Endothelial cell of umbilical vein (primary cell): ENCODE measurements at regions not wholly inside any gene's neighbourhood (a gene's known extent, or its start where the extent isn't known, plus 50 kb on each side); places are given as distances from the start of the nearest gene placed in this dataset.

ENCODE experiments used
- BruUV-seq: library from RNA; stranded (reverse); fragments of 400-500 nt; replicated peaks from 2 replicates; lab custom pipeline; 2021; lab: Mats Ljungman, UMichigan
- CTCF ChIA-PET: fragments of 300-600, 350-600 bp; sonication (Branson Sonifier 250); formaldehyde crosslinking; loops from one replicate; lab custom pipeline; 2021; ENCODE audit warnings: antibody characterized with exemption, inconsistent platforms; lab: Charles Lee
- POLR2A ChIA-PET: fragments of 300-600, 350-600 bp; sonication (Branson Sonifier 250); formaldehyde crosslinking; loops from one replicate; lab custom pipeline; 2021; ENCODE audit warnings: antibody characterized with exemption, inconsistent platforms; lab: Charles Lee
- DNase-seq: peaks from one replicate; pipeline ENCODE4 v3.0.0-alpha.2; 2011; ENCODE audit warnings: low read depth, low spot score
- FAIRE-seq: peaks from 2 replicates; lab custom pipeline; 2011; peaks lifted over from hg19 to GRCh38; lab: Jason Lieb, UNC
- H2AFZ ChIP-seq: 2 replicates; pipeline ENCODE4 v1.6.0; 2012; ENCODE audit warnings: low read depth, low read length, control low read depth, inconsistent platforms
- H3K27ac ChIP-seq: 2 replicates; pipeline ENCODE4 v1.5.1; 2011; ENCODE audit warnings: low read depth, mild to moderate bottlenecking, control low read depth, low read length, moderate library complexity; ENCODE audit not compliant: insufficient read depth
- H3K27me3 ChIP-seq, 2 experiments: 2 replicates each; pipeline versions ENCODE4 v1.6.0 to v1.6.1; 2011; ENCODE audit warnings: low read length in 2 of 2, mixed read lengths in 1 of 2; ENCODE audit not compliant: control insufficient read depth in 2 of 2, insufficient read depth in 2 of 2
- H3K36me3 ChIP-seq, 2 experiments: 2 replicates in 1 of 2; 3 replicates in 1 of 2; pipeline ENCODE4 v1.5.1; 2011; ENCODE audit warnings: low read length in 2 of 2, mild to moderate bottlenecking in 1 of 2, moderate library complexity in 1 of 2; ENCODE audit not compliant: control insufficient read depth in 2 of 2, insufficient read depth in 2 of 2; ENCODE audit errors: extremely low read depth in 1 of 2
- H3K4me1 ChIP-seq: 3 replicates; pipeline ENCODE4 v1.5.1; 2011; ENCODE audit warnings: mild to moderate bottlenecking, low read length; ENCODE audit not compliant: control insufficient read depth, insufficient read depth; ENCODE audit errors: extremely low read depth
- H3K4me2 ChIP-seq: 2 replicates; pipeline ENCODE4 v1.6.1; 2011; ENCODE audit warnings: low read length, control low read depth, mixed read lengths; ENCODE audit not compliant: insufficient read depth
- H3K4me3 ChIP-seq, 3 experiments: fragments of 200-600 bp in 1 of 3; sonication (generic), shearing (Covaris generic) in 1 of 3; replicated peaks in 1 of 3; 2 replicates each; pipeline ENCODE4 v1.5.1; 2011 to 2016; ENCODE audit warnings: control low read depth in 3 of 3, low read length in 3 of 3, mild to moderate bottlenecking in 2 of 3, inconsistent platforms in 1 of 3, low read depth in 1 of 3, moderate library complexity in 1 of 3; ENCODE audit not compliant: insufficient read depth in 1 of 3
- H3K79me2 ChIP-seq: 2 replicates; pipeline ENCODE4 v1.6.0; 2012; ENCODE audit warnings: low read length, inconsistent platforms; ENCODE audit not compliant: control insufficient read depth, insufficient read depth
- H3K9ac ChIP-seq: replicated peaks from 2 replicates; pipeline ENCODE3; 2011; ENCODE audit warnings: low read length, control low read depth; ENCODE audit not compliant: insufficient read depth; ENCODE audit errors: extremely low read depth
- H3K9me1 ChIP-seq: replicated peaks from 3 replicates; pipeline ENCODE4 v1.6.0; 2011; ENCODE audit warnings: mild to moderate bottlenecking, low read length; ENCODE audit not compliant: control insufficient read depth, insufficient read depth; ENCODE audit errors: extremely low read depth
- H3K9me3 ChIP-seq: replicated peaks from 2 replicates; pipeline ENCODE4 v1.5.1; 2012; ENCODE audit warnings: low read length, inconsistent platforms; ENCODE audit not compliant: control insufficient read depth, insufficient read depth
- H4K20me1 ChIP-seq: replicated peaks from 2 replicates; pipeline ENCODE3; 2011; ENCODE audit warnings: mild to moderate bottlenecking, low read length; ENCODE audit not compliant: control insufficient read depth, insufficient read depth; ENCODE audit errors: extremely low read depth
- CTCF ChIP-seq, 2 donors: IDR thresholded peaks; 1 replicate in 1 of 2; 2 replicates in 1 of 2; pipeline ENCODE4 v1.5.1; 2011; ENCODE audit warnings: low read length in 2 of 2, mild to moderate bottlenecking in 2 of 2, moderate library complexity in 2 of 2, control low read depth in 1 of 2, inconsistent platforms in 1 of 2, low read depth in 1 of 2; ENCODE audit not compliant: insufficient read depth in 1 of 2; ENCODE audit errors: extremely low read depth in 1 of 2
- EZH2 ChIP-seq: IDR thresholded peaks from 2 replicates; pipeline ENCODE4 v1.6.1; 2012; ENCODE audit warnings: borderline replicate concordance, low read depth, mild to moderate bottlenecking, moderate library complexity, low read length, inconsistent platforms; ENCODE audit not compliant: severe bottlenecking
- FOS ChIP-seq: IDR thresholded peaks from 2 replicates; pipeline ENCODE4 v1.6.1; 2011; ENCODE audit warnings: mild to moderate bottlenecking, low read length, moderate library complexity, borderline replicate concordance; ENCODE audit not compliant: insufficient read depth
- GATA2 ChIP-seq: IDR thresholded peaks from 2 replicates; pipeline ENCODE4 v1.7.0; 2011; ENCODE audit warnings: low read depth, mild to moderate bottlenecking, moderate library complexity, mixed read lengths, low read length; ENCODE audit not compliant: insufficient read length, insufficient read depth
- JUN ChIP-seq: IDR thresholded peaks from 2 replicates; pipeline ENCODE4 v1.6.1; 2011; ENCODE audit warnings: borderline replicate concordance, low read depth; ENCODE audit not compliant: insufficient read length, insufficient read depth
- MAX ChIP-seq: IDR thresholded peaks from 2 replicates; pipeline ENCODE4 v1.6.1; 2011; ENCODE audit not compliant: insufficient read depth, insufficient read length
- MYC ChIP-seq: IDR thresholded peaks from one replicate; pipeline ENCODE4 v1.6.1; 2011; ENCODE audit warnings: mild to moderate bottlenecking, low read depth, low read length
- POLR2A ChIP-seq: IDR thresholded peaks from 2 replicates; pipeline ENCODE4 v1.6.1; 2012; ENCODE audit warnings: low read depth, mild to moderate bottlenecking, control low read depth, low read length
- POLR2AphosphoS5 ChIP-seq: IDR thresholded peaks from 2 replicates; pipeline ENCODE4 v1.6.1; 2012; ENCODE audit warnings: low read depth, mild to moderate bottlenecking, control low read depth, low read length, moderate library complexity; ENCODE audit not compliant: insufficient read depth
- dilution Hi-C: fragments of 300-500 bp; cut with MboI; formaldehyde crosslinking; loops from one replicate; pipeline ENCODE4 v1.15.0; 2019; ENCODE audit warnings: low sequenced_read_pairs; ENCODE audit not compliant: extremely low pct_ligation_motif_present
- intact Hi-C: fragments of 100-400 bp; cut with micrococcal nuclease; formaldehyde crosslinking; loops from one replicate; pipeline ENCODE4 v1.10.0; 2022

- POLR2A ChIA-PET, result no interaction called here
- H3K9me1 ChIP-seq, result no peaks in the 10 kb centered on the region
- no peaks in the 10 kb centered on the region for H3K4me1 ChIP-seq
- TF ChIP-seq FOS, result no peak
- no peak for TF ChIP-seq POLR2A
- TF ChIP-seq MYC, result no peak
- no peak for TF ChIP-seq GATA2
- no peak for TF ChIP-seq POLR2AphosphoS5
- no peak for TF ChIP-seq JUN
- FAIRE-seq, result no peak
- H3K9me3 ChIP-seq, result no peaks in the 10 kb centered on the region
- dilution Hi-C loops (no loop called here), intact Hi-C loops (loop anchor here (5.0 kb wide), 1 partner anchor 983 kb away; no protein-coding TSS in a partner anchor)
- no peaks in the 10 kb centered on the region for H4K20me1 ChIP-seq
- H3K9ac ChIP-seq, result no peak overlapping the region
- H3K36me3 ChIP-seq, result no peaks in the 10 kb centered on the region
- no peak for DNase-seq
- H3K79me2 ChIP-seq, result no peaks in the 10 kb centered on the region
- H3K27me3 ChIP-seq, result no peaks in the 10 kb centered on the region
- CTCF ChIA-PET, result no interaction called here
- no peak overlapping the region for H2AFZ ChIP-seq
- no peak overlapping the region for H3K27ac ChIP-seq
- no peak overlapping the region for H3K4me3 ChIP-seq
- no TSS peak for BruUV-seq
- no peak overlapping the region for H3K4me2 ChIP-seq
Observed at GRCh38 chr5:44539602-44539919, 150.3 kb upstream of the FGF10 start.

GRCh38 chr5:44538797-44539601 is 149.8 kb upstream of the FGF10 start:
- H3K27me3 ChIP-seq, result no peaks in the 10 kb centered on the region
- H3K4me1 ChIP-seq, result no peaks in the 10 kb centered on the region
- no peak overlapping the region for H3K4me3 ChIP-seq
- H4K20me1 ChIP-seq, result no peaks in the 10 kb centered on the region
- FAIRE-seq (no peak), DNase-seq (no peak)
- no peak overlapping the region for H3K9ac ChIP-seq
- BruUV-seq, result no TSS peak
- no peak overlapping the region for H2AFZ ChIP-seq
- no peaks in the 10 kb centered on the region for H3K36me3 ChIP-seq
- no peaks in the 10 kb centered on the region for H3K9me3 ChIP-seq
- intact Hi-C loops (loop anchor here (5.0 kb wide), 1 partner anchor 983 kb away; no protein-coding TSS in a partner anchor), dilution Hi-C loops (no loop called here)
- H3K9me1 ChIP-seq, result no peaks in the 10 kb centered on the region
- H3K79me2 ChIP-seq, result no peaks in the 10 kb centered on the region
- no peak overlapping the region for H3K27ac ChIP-seq
- CTCF ChIA-PET, result no interaction called here
- no peak overlapping the region for H3K4me2 ChIP-seq
- POLR2A ChIA-PET, result no interaction called here
- TF ChIP-seq MAX (no peak), JUN (no peak), POLR2A (no peak), EZH2 (no peak), GATA2 (no peak), MYC (no peak), FOS (no peak), CTCF (IDR thresholded peaks at IDR 0.05; ENCODE audit: extremely low read depth in 1 of 2, insufficient read depth in 1 of 2, low read depth in 1 of 2, low read length in 2 of 2) (no peak), POLR2AphosphoS5 (no peak)
